ENCODE measurements at regions not wholly inside any gene's neighbourhood (a gene's known extent, or its start where the extent isn't known, plus 50 kb on each side); places are given as distances from the start of the nearest gene placed in this dataset.

DNA sequence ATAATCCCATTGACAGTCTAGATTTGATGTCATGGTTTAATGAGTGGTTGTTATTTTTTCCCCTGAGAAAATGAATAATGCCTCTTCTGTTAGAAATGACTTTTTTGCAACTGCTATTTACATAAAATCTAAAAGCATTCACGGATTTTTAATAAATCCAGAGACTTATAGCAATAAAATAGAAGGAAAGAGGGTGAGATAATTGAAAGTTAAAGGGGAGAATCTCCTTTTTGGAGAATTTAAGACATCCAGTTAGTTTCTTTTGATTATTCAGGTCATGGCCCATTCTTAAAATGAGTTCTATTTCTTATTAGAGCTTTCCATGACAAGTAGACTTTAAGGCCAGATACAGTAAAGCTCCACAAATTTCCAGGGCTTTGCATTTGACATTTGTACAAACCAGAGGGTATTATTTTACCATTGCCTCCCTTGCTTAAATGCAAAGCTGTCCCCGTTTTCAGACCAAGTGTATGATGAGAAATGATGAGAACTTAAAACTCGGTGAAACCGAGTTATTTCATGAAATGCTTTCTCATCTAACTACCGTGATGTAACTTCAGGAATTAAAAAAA, 789.0 kb upstream of the SOX9 start:
- DNase-seq (ENCODE audit: low spot score), result no peak
- intact Hi-C loops (cut with DNase I), result no loop called here

DNA sequence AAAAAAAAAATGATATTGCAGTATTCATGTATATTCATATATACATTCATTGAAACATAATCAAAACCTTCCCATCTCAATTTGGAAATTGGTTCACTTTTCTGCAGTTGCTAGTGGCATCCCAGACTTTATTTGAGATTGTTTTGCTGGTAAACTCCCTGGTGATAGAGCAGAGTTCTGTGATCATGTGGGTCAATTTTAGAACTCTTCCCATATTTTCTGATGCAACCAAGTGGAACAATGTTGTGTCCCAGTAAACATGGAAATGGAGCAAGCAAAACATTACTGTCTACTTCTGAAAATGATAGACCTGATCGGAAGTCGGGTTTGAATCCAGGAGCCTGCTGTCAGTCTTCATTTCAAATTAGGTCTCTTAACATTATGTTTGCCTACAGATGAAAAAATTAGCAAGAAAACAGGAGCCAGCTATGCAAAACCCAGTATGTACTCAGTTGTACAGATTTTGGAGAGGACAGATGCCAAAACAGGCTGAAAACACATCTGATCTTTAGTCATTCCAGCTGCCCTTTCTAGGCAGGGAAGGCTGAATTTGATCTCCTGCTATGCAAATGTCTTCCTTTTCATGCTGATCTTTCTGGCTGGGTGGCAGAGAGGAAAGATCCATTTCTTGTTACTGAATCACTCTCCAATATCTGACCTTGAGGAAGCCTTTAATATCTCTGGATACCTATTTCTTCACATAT, 786.6 kb upstream of the SOX9 start:
- intact Hi-C loops (cut with DNase I), result no loop called here

DNA sequence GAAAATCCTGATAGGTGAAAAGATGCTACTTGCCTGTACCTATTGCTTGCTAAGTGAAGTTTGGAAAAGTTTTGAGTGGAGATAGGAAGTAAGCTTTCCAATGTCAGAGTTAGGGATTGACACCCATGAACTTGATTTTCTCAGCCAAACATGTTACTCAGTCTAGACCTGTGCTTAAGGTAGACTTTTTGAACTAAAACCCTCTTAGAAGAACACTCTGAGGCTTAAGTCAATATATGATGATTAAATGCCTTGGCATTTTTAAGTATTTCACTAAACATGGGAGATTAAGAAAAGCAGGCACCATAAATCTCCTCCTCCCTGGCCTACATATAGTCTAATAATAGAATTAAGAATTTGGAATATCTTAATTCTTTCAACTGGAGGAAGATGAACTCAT, 785.6 kb upstream of the SOX9 start:
- intact Hi-C loops (cut with DNase I), result no loop called here

More for the DNA sequence above, 786.6 kb upstream of the SOX9 start:
- DNase-seq (ENCODE audit: low spot score), result no peak

DNA sequence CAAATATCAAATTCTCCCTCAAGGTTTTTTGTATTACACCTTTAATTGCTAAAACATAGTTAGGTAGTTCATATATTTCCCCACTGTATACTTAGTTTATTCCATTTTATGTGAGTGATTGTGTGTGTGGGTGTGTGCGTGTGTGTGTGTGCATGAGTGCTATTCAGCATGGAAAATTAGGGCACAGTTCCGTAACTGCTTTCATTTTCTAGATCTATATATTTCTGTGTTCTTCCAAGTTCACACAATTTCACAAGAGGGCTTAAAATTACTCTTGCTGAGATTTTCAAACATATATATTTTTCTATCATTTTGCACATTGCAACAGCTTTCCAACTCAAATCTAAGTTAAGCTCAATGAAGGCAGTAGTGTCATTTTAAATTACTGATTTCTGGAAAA, 782.9 kb upstream of the SOX9 start:
- intact Hi-C loops (cut with DNase I), result no loop called here
- DNase-seq (ENCODE audit: low spot score), result no peak

More for the DNA sequence above, 785.6 kb upstream of the SOX9 start:
- DNase-seq (ENCODE audit: low spot score), result no peak

DNA sequence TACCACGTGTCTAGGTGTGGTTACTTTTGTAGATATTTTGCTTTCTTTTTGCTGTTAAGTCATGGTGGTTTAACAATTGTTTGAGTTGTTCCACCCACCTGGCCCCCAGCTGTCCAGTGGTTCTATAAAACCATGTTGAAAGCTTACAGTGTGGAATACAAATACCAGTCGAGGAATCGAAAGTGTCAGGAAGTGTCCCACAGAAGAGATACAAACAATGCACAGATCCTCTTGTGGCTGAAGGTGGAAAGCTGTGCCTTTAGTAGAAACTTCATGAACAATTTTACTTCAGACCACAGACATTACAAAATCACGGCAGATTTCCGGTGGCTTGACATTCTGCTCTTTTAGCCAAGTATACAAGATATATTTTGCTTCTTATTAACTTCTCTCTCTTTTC, 782.4 kb upstream of the SOX9 start:
- intact Hi-C loops (cut with DNase I), result no loop called here
- DNase-seq (ENCODE audit: low spot score), result no peak

DNA sequence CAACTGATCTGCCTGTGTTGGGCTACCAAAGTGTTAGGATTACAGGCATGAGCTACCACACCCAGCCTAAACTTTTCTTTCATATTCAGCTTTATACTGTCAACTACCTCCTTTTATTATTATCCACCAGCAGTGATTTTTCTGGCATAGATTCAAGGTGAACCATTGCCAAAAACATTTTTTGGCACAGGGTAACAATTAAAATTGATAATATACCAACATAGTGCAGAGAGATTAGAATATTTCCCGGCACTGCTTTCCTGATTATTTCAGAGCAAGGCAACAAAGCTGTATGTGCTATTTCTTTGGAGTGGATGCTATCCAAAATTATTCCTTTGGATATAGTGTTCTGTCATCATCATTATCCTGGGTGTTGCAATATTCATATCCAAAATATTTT, 781.6 kb upstream of the SOX9 start:
- DNase-seq (ENCODE audit: low spot score), result no peak
- intact Hi-C loops (cut with DNase I), result no loop called here

DNA sequence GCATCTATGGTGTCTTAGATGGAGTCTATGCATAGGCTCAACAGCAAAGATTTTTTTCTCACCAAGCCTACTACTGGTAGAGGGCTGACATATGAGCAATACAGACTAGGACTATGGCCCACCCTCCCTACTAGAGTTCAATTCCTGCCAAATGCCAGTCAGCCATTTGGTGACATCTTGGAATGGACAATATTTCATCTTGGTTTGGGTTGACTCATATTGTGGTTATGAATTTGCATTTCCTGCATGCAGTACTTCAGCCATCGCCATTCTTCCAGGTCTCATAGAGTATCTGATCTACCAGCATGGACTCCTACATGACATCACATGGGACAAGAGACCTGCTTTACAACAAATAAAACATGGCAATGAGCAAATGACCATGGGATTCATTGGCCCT, 778.1 kb upstream of the SOX9 start:
- intact Hi-C loops (cut with DNase I), result no loop called here
- no peak for DNase-seq (ENCODE audit: low spot score)

DNA sequence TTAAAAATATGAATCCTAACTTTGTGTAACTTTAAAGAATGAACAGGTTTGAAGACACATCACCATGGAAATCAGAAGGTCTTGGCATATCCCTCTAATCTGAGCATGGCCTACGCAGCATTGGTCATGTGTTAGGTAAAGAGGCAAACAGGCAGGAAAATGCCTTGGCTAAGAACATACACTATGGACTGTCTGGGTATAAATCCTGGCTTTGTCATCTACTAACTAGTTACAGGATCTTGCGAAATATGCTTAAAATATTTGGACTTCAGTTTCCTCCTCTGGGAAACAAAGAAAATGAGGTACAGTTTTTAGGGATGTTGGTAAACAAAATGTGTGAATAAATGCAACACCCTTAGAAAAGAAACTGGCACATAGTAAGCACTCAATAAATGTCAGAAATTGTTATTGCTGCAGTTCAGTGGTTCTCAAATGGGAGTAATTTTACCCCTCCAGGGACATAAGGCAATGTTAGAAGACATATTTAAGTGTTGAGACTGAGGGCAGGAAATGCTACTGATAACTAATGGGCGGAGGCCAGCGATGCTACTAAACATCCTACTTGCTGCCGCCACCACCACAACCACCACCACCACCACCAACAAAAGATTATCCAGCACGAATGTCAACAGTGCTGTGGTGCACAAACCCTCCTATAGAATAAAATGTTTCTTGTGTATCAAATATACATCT, 770.8 kb upstream of the SOX9 start:
- DNase-seq (ENCODE audit: low spot score), result no peak
- intact Hi-C loops (cut with DNase I), result no loop called here

DNA sequence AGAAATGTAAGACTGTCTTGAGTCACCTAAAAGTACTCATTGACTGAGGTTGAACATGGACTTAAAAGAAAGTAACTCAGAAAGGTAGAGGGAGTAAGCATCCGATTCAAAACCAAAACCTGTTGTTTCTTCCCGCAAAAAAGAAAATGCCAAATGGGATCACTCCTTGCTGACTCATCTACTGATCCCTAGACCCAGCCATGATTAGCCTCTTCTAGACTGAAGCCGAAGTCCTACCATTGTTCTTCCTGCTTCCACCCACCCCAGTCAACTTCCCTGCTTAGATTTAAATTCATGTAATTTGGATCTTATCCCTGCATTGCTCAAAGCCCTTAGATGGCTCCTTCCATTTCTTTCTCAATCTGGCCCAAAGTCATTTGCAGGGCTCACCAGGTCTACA, 760.5 kb upstream of the SOX9 start:
- intact Hi-C loops (cut with DNase I), result no loop called here
- no peak for DNase-seq (ENCODE audit: low spot score)

DNA sequence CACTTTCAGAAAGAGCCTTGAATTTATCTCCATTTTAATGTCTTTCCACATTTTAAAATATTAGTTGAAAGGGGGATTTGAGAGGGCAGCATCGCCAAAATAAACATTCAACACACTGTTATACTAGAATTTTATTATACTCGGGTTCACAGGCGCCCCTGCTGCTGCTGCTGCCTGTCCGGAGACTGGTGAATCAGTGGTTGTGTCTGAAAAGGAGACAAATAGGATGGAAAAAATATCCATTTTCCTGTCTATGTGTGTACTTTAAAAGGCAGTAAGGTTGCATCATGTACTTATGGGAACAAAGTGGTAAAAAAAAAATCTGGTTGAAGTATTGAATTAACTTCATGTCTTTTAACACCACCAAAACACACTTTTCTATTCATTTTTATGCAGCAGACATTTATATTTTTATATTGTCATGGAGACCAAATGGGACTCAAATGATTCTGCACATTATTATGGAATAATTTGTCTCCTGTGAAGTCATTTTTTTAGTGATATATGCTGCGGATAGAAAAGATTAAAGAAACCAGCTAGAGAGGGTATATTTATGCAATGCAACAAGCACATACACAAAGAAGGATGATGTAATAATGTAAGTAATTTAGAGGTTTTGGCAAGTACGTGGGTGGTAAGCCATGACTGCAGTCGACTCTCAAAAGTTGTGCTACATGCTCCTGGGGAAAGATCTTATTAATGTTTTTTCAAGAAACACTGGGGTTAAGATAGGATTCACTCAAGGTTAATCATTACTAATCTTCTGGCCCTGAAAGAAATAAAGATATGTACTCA, 759.0 kb upstream of the SOX9 start:
- no peak for DNase-seq (ENCODE audit: low spot score)
- intact Hi-C loops (cut with DNase I), result no loop called here

DNA sequence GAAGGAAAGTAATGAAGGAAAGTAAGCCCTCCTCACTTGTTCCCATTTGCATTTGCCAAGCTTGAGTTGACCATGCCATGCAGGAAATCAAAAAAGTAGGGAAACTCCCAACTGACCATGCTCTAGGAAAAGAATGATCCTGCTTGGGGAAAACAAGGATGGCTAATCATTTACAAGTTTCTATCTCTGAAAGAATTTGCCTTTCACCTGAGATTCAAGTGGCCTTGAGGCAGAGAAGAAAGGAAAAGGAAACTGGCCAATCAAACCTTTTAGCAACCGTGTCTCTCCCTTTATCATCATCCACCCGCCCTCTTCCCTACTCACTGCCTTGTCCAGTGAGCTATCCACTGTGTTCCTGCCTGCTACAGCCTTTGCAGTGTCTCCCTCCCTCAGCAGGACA, 757.2 kb upstream of the SOX9 start:
- intact Hi-C loops (cut with DNase I), result no loop called here
- DNase-seq (ENCODE audit: low spot score), result no peak

DNA sequence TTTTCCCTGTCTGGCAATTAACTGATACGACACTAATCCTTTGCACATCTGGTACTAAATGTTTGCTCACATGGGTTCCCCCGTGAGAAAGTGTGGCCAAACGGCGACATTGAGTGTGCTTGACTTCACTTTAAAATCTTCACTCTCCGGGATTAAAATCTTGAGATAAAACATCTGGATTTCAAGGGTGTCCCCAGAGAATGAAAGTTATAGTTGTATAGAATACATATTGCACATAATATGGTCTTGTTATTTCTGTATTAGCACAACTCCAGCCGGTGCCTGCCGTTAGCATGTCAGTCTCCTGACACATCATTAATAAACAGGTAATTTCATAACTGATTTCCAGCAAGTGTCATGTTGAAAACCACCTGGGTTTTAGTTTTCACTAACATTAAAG, 749.0 kb upstream of the SOX9 start:
- DNase-seq (ENCODE audit: low spot score), result no peak
- intact Hi-C loops (cut with DNase I), result no loop called here

DNA sequence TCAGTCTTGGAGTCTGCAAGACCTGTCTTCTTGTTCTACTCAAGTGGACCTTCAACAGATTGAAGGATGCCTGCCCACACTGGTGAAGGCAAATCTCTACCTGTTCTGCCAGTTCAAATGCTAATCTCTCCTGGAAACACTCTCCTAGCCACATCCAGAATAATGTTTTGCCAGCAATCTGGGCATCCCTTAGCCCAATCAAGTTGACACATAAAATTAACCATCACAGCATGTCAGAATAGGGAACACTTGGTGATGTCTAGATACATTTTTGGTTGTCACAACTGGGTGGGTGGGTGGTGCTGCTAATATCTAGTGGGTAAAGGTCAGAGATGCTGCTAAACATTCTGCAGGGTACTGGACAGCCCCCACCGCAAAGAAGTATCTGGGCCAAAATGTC, 744.9 kb upstream of the SOX9 start:
- DNase-seq (ENCODE audit: low spot score), result no peak
- intact Hi-C loops (cut with DNase I), result no loop called here

DNA sequence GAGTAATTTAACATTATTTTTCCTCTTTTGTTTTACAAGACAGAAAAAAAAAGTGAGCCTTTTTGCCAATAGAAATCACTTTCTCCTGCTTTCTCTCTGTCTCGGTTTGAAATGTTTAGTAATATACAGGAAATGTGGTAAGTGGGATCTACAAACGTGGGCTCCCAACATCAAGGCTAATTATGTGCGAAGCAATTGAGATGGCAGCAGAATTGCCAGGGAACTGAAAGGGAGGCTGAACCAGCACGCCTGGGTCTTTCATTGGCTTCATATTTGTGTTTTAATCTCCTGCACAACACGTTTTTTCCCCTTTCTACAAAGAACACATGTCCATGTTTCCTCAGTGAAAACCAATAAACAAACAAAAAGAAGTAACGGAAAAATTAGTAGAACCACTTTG, 743.9 kb upstream of the SOX9 start:
- no peak for DNase-seq (ENCODE audit: low spot score)
- intact Hi-C loops (cut with DNase I), result no loop called here

DNA sequence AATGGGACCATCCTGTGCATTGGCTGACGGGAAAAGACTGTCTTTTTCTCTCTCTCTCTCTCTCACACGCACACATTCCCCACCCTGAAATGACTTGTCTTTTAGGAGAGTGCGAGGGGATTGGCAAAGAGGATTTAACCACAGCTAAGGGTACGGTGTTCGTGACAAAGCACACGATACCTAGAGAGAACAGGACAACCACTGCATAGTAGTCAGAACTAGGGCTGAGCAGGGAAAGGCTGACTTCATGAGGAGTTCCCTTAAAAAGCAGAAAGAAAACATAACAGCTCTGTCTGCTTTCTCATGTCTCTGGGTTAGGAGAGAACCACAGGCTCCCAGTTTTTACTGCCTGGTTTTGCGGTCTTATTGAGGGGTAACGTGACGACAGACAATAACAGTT, 742.8 kb upstream of the SOX9 start:
- DNase-seq (ENCODE audit: low spot score), result no peak
- intact Hi-C loops (cut with DNase I), result no loop called here

DNA sequence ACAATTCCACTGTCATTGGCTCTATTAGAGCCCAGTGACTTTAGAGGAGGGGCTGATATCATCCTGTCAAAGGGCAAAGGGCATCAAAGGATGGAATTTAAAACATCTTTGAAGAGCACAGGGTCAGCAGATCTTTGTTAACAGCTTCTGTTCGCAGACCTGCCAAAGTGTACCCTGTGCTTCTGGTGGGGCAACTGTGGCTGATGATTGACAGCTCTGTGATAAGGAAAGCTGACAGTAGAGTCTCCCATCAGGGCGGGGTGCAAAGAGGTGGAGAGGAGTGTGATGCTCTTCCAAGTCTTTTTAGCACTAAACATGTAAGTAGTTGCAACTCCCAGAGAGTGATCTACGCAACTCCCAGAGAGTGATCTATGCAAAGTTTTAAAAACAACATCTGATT, 742.1 kb upstream of the SOX9 start:
- intact Hi-C loops (cut with DNase I), result no loop called here

DNA sequence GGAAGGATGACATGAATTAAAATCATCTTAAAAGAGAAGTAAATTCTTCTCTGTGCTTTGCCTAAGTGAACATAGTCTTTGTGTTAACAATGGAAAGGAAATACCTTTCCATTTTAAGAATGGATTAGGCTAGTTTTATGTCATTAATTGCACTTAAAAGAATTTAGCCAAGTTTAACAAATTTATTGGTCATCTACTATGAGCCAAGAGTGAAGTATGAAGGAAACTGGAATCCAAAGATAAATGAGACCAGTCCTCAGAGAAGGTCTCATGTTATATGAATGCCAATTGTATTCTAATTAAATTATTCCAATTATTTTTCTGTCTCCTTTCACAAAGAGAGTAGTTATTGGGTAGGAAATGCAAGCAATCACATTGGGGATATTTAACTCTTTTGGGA, 741.3 kb upstream of the SOX9 start:
- intact Hi-C loops (cut with DNase I), result no loop called here

More for the DNA sequence above, 742.1 kb upstream of the SOX9 start:
- no peak for DNase-seq (ENCODE audit: low spot score)

DNA sequence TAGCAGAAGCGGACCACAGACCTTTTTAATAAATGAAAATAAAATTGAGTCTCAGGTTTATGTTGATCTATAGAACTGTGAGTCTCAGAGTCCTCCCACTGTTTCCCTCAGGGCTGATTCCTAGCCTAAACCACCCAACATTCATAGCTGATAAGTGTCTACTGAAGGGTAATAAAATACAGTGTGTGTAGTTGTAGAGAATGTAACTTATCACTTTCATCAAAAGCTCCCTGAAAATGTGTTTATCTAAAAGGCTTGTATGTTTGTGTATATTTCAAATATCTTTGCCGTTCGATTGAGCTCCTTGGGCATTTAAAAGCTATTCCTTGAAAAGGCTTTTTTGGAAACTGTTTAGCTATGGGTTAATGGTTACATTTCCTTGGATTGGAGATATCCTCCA, 740.3 kb upstream of the SOX9 start:
- no peak for DNase-seq (ENCODE audit: low spot score)
- intact Hi-C loops (cut with DNase I), result no loop called here

More for the DNA sequence above, 741.3 kb upstream of the SOX9 start:
- DNase-seq (ENCODE audit: low spot score), result no peak

DNA sequence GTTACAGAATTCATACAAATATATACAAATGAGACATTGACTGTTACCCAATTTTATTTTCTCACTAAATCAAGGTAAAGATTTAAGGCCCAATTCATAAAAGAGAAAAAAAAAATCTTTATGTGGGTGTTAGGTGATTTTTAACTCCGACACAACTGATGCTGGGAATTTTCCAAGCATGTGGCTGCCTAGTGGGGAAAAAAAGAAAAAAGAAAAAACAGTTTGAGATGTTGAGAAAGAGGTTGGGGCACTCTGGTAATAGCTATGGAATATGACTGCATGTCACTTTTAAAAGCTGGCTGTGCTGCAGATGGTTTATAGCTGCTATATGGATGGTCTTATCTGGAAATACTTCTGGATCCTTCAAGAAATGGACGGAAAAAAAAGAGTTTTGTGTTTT, 739.9 kb upstream of the SOX9 start:
- no peak for DNase-seq (ENCODE audit: low spot score)
- intact Hi-C loops (cut with DNase I), result no loop called here

DNA sequence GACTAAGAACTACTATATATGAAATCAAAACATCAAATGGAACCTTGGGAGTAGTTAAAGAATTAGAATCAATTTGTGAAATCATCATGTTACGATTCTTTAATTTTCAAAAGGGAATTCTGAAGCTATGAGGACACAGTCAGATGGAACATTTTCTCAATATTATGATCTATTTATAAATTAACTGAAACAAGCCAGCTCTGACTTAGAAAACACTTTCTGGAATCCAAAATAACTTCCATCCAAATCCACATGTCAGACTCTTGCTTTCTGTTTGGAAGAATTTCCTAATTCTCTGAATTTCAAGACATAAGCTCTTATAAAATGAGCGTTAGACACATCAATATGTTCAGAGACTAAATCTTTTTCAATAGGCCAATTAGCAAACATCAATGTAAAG, 737.7 kb upstream of the SOX9 start:
- intact Hi-C loops (cut with DNase I), result no loop called here
- DNase-seq (ENCODE audit: low spot score), result no peak

DNA sequence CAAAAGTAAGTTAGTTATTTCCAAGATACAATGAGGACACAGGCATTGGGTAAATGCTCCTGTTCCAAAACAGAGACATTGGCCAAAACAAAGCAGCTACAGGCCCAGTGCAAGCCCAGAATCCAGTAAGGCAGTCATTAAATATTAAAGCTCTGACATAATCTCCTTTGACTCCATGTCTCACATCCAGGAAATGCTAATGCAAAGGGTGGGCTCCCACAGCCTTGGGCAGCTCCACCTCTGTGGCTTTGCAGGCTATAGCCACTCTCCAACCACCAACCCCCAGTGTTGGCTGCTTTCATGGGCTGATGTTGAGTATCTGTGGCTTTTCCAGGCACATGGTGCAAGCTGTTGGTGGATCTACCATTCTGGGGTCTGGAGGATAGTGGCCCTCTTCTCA, 733.4 kb upstream of the SOX9 start:
- no peak for DNase-seq (ENCODE audit: low spot score)
- intact Hi-C loops (cut with DNase I), result no loop called here
